ENCODE measurements at regions not wholly inside any gene's neighbourhood (a gene's known extent, or its start where the extent isn't known, plus 50 kb on each side); places are given as distances from the start of the nearest gene placed in this dataset.
"Not testable (repeated sequence)": the region's sequence is repeated elsewhere in the genome, so short reads cannot be mapped to it uniquely, and the experiment has no call there.

- Histone ChIP-seq H2AFZ (ENCODE audit: low read length) (no peak overlapping the region), H3K27me3 (ENCODE audit: insufficient read depth, low read length) (no peaks in the 10 kb centered on the region), H3K36me3 (ENCODE audit: insufficient read depth, low read length) (no peaks in the 10 kb centered on the region), H3K9me3 (ENCODE audit: low read length) (no peaks in the 10 kb centered on the region), H3K79me2 (ENCODE audit: insufficient read depth, low read length) (no peaks in the 10 kb centered on the region), H3K4me3 (ENCODE audit: low read depth, low read length, poor library complexity, severe bottlenecking) (no peak overlapping the region), H4K20me1 (ENCODE audit: insufficient read depth, low read length) (no peaks in the 10 kb centered on the region), H3K9me2 (ENCODE audit: low read depth, low read length) (no peaks in the 10 kb centered on the region), H3K9ac (ENCODE audit: low read length) (no peak overlapping the region), H3K4me2 (ENCODE audit: low read length) (no peak overlapping the region), H3F3A (ENCODE audit: insufficient read depth, low read length) (no peaks in the 10 kb centered on the region), H3K27ac (ENCODE audit: low read depth, low read length, poor library complexity, severe bottlenecking) (no peak overlapping the region), H3K4me1 (ENCODE audit: insufficient read depth, low read length, severe bottlenecking) (no peaks in the 10 kb centered on the region)
- TF ChIP-seq CTCF (IDR thresholded peaks at IDR 0.05; ENCODE audit: low read length) (no peak), EZH2 (IDR thresholded peaks at IDR 0.05; ENCODE audit: borderline replicate concordance, low read length) (no peak)
Measured at GRCh38 chr1:82141390-82141789, 340.7 kb downstream of the ADGRL2 start.

DNA sequence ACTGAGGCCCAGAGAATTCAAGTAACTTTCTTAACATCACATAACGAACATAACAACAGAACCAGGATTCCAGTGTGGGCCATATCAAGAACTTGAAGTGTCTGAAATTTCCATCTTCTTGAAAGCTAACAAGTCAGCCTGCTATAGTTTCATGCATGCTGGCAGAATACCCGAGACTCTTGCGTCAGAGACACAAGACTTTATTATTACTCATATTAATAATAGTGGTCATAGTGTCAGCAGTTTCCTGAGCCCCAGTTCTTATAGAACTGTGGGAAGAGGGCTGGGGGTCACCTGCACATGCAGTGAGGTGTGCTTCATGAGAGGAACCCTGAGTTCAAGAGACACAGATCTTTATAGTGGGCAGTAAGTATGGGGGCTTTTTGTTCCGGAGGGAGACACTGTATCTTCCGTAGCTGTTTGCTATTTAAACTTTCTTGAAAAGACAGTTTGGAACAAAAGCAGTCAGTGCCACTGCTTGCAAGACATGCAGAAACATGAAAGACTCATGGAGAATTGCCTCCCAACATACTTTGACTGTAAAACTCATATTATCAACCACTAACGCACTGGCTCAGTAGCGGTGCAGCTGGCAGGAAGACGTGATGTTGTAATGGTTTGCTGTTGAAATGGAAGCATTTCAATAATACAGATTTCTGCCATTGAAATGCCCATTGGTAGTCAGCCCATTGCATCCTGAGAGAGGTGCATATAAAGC lies 339.2 kb downstream of the ADGRL2 start:
- H3K27ac ChIP-seq (ENCODE audit: low read depth, low read length, poor library complexity, severe bottlenecking) = no peak overlapping the region
- no peaks in the 10 kb centered on the region for H3K79me2 ChIP-seq (ENCODE audit: insufficient read depth, low read length)
- H3K4me3 ChIP-seq (ENCODE audit: low read depth, low read length, poor library complexity, severe bottlenecking) = no peak overlapping the region
- no peaks in the 10 kb centered on the region for H3K27me3 ChIP-seq (ENCODE audit: insufficient read depth, low read length)
- no peak overlapping the region for H3K4me2 ChIP-seq (ENCODE audit: low read length)
- no peaks in the 10 kb centered on the region for H3K9me2 ChIP-seq (ENCODE audit: low read depth, low read length)
- no peaks in the 10 kb centered on the region for H3K4me1 ChIP-seq (ENCODE audit: insufficient read depth, low read length, severe bottlenecking)
- no peaks in the 10 kb centered on the region for H3K36me3 ChIP-seq (ENCODE audit: insufficient read depth, low read length)
- no peak for TF ChIP-seq EZH2 (IDR thresholded peaks at IDR 0.05; ENCODE audit: borderline replicate concordance, low read length)
- no peak for TF ChIP-seq CTCF (IDR thresholded peaks at IDR 0.05; ENCODE audit: low read length)
- H3K9me3 ChIP-seq (ENCODE audit: low read length) = no peaks in the 10 kb centered on the region
- H4K20me1 ChIP-seq (ENCODE audit: insufficient read depth, low read length) = no peaks in the 10 kb centered on the region
- H2AFZ ChIP-seq (ENCODE audit: low read length) = no peak overlapping the region
- no peaks in the 10 kb centered on the region for H3F3A ChIP-seq (ENCODE audit: insufficient read depth, low read length)
- H3K9ac ChIP-seq (ENCODE audit: low read length) = no peak overlapping the region

DNA sequence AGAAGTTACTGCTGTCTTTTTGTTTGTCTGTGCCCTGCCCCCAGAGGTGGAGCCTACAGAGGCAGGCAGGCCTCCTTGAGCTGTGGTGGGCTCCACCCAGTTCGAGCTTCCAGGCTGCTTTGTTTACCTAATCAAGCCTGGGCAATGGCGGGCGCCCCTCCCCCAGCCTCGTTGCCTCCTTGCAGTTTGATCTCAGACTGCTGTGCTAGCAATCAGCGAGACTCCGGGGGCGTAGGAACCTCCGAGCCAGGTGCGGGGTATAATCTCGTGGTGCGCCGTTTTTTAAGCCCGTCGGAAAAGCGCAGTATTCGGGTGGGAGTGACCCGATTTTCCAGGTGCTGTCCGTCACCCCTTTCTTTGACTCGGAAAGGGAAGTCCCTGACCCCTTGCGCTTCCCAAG lies 335.6 kb downstream of the ADGRL2 start:
- not testable (repeated sequence) for H3K4me3 ChIP-seq (ENCODE audit: low read depth, low read length, poor library complexity, severe bottlenecking); H3K79me2 ChIP-seq (ENCODE audit: insufficient read depth, low read length); H3K4me2 ChIP-seq (ENCODE audit: low read length); H2AFZ ChIP-seq (ENCODE audit: low read length); H3K9me2 ChIP-seq (ENCODE audit: low read depth, low read length); H3K4me1 ChIP-seq (ENCODE audit: insufficient read depth, low read length, severe bottlenecking); H3K36me3 ChIP-seq (ENCODE audit: insufficient read depth, low read length); H3K27me3 ChIP-seq (ENCODE audit: insufficient read depth, low read length); H3K9me3 ChIP-seq (ENCODE audit: low read length); H3K27ac ChIP-seq (ENCODE audit: low read depth, low read length, poor library complexity, severe bottlenecking); H4K20me1 ChIP-seq (ENCODE audit: insufficient read depth, low read length); H3F3A ChIP-seq (ENCODE audit: insufficient read depth, low read length); H3K9ac ChIP-seq (ENCODE audit: low read length)

DNA sequence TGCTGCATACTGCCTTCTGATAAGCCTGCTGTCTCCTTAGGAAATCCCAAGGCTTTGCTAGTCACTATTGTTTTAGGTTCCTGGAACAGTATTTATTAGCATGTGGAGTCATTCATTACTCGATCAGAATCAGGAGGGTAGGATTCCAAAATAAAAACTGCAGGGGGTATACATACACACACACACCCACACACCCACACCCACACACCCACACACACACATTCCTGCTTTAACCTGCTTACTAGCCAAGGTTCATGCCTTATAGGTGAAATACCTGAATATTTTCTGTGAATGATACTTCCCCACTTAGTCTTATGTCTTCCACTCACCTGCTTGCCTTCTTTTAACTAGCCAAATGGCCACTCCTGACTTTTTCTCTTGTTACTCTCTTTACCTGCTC lies 325.1 kb downstream of the ADGRL2 start:
- Histone ChIP-seq H3K4me1 (ENCODE audit: insufficient read depth, low read length, severe bottlenecking) (no peaks in the 10 kb centered on the region), H3K9ac (ENCODE audit: low read length) (no peak overlapping the region), H3K4me3 (ENCODE audit: low read depth, low read length, poor library complexity, severe bottlenecking) (no peak overlapping the region), H3K9me2 (ENCODE audit: low read depth, low read length) (no peaks in the 10 kb centered on the region), H3K27ac (ENCODE audit: low read depth, low read length, poor library complexity, severe bottlenecking) (no peak overlapping the region), H3K79me2 (ENCODE audit: insufficient read depth, low read length) (no peaks in the 10 kb centered on the region), H3K36me3 (ENCODE audit: insufficient read depth, low read length) (no peaks in the 10 kb centered on the region), H4K20me1 (ENCODE audit: insufficient read depth, low read length) (no peaks in the 10 kb centered on the region), H3K4me2 (ENCODE audit: low read length) (no peak overlapping the region), H3K27me3 (ENCODE audit: insufficient read depth, low read length) (no peaks in the 10 kb centered on the region), H2AFZ (ENCODE audit: low read length) (no peak overlapping the region), H3K9me3 (ENCODE audit: low read length) (no peaks in the 10 kb centered on the region), H3F3A (ENCODE audit: insufficient read depth, low read length) (no peaks in the 10 kb centered on the region)
- no peak for TF ChIP-seq CTCF (IDR thresholded peaks at IDR 0.05; ENCODE audit: low read length)
- TF ChIP-seq EZH2 (IDR thresholded peaks at IDR 0.05; ENCODE audit: borderline replicate concordance, low read length) = no peak
